Activated CD8-positive, alpha-beta memory T cell treated with anti-CD3 and anti-CD28 coated beads, Interleukin-2, amount 50 U/mL, for 24 hours (primary cell): ENCODE measurements at regions not wholly inside any gene's neighbourhood (a gene's known extent, or its start where the extent isn't known, plus 50 kb on each side); places are given as distances from the start of the nearest gene placed in this dataset.
"Not testable (repeated sequence)": the region's sequence is repeated elsewhere in the genome, so short reads cannot be mapped to it uniquely, and the experiment has no call there.

Source experiments
- DNase-seq: peaks from one replicate; pipeline ENCODE4 v3.0.0-alpha.2; 2020; ENCODE audit errors: extremely low read depth

DNA sequence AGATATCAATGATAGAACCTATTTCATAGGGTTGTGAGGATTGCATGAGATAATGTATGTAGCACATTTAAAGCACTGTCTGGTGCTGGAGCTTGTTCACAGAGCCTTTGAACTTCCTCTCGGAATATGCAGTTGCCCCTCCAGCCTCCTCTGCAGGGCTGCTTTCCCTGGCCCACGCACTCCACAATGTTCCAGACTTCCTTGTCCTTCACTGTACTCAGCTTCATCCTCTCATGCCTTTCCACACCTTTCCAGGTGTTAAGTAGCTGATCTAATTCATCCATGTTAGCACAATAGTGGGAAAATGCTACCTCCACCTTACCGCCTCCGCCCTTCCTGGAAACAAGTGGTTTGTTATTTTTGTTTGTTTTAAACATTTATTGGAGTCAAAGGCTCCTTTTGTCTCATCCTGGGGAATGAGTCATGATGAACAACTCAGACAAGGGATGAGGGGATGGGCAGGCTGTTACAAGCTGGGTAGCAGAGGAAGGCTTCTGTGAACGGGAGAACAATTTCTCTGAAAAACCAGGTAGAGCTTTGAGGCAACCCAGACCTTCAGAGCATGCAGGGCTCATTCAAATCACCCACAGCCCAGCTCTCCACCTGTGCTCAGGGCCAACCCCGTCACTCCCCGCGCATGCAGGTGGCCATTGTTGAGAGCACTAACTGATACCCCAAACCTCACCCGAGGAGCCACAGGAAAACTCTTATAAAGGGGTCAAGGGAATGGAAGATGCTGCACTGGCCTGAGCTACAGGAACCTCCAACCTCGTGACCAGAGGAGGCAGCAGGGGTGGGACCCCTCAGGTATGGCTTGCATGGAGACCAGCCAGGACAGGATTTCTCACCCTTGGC is 84.9 kb upstream of the TBL1X start:
- DNase-seq: no peak

DNA sequence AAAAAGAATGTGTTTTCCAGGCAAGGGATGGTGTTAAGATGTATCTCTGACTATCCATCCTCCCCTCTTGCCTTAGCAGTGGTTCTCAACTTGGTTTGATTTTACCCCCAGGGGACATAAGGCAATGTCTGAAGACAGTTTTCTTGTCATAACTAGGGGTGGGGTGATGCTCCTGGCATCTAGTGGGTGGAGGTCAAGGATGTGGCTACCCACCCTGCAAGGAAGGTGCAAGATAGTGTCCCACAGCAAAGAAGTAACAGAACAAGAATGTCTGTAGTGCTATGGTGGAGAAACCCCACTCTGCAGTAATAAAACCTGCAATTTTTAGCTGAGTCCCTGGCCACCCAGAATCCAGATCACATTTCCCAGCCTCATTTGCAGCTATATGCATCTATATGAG is 81.2 kb upstream of the TBL1X start:
- no peak for DNase-seq

DNA sequence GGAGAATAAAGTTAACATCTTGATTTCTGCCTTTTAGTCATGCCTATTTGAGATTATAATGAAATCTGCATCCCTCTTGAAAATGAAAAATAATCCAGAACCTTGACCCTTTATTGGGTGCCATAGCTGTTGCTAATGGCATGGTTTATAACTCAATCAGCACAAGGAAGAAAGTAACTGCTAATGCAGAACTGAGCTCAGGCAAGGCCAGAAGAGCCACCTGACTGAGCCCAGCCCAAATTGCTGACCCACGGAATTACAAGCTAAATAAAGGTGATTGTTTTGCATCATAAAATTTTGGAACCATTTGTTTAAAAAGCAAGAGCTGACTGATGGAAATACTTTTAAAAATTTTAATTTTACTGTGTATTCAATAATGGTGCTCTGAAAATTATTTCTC is 76.4 kb upstream of the TBL1X start:
- no peak for DNase-seq

DNA sequence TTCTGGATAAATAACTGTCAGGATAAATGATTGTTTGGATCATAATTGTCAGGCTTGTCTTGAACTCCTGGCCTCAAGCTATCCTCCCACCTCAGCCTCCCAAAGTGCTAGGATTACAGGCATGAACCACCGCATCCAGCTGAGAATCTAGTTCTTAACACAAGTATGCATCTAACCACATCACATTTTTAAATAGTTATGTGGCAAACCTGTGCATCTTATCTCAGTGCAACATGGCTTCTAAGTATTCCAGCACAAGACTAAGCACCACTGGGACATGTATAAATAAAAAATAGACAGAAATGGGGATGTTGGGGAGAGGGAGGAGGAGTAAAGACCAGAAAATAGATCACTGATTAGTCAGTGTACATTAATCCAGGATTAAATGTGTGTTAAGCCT is 74.7 kb upstream of the TBL1X start:
- DNase-seq: no peak

DNA sequence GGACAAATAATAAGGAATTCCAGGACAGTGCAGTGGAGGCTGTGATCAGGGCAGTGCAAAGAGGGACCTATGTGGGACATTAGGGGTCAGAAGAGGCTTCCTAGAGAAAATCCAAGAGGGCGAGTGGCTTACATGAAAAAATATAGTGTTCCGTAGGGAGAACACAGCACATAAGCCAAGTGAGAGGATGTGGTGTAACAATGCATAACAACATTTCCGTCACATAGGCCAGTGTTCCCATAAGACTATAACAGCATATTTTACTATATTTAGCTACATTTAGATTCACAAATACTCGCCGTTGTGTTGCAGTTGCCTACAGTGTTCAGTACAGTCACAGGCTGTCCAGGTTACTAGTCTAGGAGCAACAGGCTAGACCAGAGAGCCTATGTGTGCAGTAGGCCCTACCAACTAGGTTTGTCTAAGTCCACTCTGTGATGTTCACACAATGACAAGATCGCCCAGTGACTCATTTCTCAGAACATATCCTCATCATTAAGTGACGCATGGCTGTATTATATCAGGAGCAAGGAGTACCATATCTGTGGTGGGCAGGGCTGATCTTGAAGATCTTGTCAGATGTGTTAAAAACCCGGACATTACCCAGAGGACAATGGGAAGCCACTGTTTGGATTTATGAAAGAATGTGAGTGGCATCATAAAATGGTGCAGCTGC is 74.0 kb upstream of the TBL1X start:
- DNase-seq: no peak

DNA sequence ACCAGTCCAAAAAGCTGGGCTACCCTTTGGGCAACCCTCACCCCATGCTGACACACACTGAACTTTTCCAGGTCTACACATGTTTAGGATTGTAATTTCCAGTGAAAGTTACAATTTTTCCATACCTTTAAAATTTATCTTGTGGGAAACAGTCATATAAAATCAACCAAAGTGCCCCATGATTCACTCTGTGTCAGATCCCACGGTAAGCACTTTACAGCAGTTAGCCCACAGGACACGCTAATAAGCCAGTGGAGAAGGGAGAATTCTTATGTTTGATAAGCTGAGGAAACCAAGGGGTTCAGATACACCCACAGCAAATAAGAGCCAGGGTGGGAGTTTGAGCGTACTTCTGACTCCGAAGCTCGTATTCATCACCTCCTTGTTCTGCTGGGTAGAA is 72.4 kb upstream of the TBL1X start:
- no peak for DNase-seq

DNA sequence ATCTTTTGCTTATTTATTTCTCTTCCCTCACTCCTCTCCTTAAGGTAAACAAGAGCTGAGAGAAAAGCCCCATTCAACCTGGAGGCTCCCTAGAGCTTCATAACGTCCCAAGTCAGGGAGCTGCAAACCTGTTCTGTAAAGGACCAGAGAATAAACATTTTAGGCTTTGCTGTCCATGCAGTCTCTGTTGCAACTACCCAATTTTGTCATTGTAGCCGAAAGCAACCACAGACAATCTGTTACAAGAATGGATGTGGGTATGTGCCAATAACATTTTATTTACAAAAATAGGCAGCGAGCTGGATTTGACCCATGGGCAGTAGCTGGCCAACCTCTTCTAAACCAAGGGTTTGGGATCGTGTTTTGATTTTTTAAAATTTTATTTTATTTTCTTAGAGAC is 71.3 kb upstream of the TBL1X start:
- DNase-seq: no peak

DNA sequence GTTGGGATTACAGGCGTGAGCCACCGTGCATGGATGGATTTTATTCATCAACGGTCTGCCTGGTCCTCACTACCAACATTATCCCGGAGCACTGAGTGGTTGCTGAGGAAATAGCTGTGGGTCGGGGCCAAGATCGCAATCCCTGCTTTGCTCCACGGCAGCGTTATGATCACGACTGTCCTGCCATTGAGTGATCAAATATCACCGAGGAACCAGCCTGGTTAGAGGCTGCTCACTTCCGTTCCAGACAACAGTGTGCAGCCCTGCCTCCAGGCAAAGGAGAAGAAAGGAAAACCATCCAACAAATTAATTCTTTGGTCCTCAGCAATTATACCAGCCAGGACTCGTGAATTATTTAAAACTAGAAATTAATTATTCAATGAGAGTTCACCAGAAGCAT is 70.6 kb upstream of the TBL1X start:
- DNase-seq: no peak

DNA sequence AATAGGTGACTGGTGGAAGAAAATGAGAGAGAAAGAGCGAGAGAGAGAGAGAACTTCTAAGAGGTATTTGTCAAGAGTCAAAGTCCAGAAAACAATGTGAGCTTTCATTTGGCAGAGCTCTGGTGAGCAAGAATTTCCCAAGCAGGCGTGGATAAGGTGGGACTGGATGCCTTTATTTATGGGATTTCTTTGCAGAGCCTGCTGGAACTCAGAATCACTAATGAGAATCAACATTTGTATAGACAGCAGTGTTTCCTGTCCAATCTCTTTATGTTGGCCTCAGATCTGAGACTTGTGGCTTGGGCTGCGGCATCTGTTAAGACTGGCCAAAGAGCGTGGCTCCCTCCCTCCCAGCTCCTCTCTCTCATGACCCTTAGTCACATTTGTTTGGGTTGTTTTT is 67.9 kb upstream of the TBL1X start:
- no peak for DNase-seq

DNA sequence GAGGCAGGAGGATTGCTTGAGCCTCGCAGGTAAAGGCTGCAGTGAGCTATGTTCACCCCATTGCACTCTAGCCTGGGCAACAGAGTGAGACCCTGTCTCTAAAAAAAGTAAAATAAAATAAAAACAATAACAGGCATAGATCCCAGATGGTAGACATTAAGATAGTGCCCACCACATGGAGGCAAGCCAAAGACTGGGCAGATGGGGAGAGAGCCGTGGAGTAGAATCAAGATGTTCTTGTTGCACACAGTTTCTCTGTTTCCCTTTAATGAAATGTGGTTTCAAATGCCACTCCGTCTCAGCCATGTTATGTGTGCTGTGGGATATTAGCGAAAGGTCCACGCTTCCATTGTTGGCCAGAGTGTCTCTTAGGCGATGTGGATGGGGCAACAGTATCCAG is 63.8 kb upstream of the TBL1X start:
- no peak for DNase-seq

DNA sequence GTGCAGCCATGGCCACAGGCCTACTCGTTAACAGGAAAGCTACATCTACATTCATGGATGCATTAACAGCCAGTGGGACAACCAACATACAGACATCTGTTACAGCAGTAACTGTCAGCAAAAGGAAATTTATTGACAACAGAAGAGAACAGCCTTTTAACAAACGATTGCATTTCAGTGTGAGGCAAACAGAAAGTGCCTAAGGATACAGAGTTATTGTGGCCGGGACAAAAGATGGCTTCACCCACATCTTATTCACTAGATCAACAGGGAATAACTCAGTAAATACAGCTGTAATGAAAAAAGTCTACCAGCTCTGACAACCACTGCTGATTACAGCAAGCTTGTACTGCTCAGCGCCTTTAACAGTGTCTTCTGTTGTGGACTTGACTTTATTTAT is 61.5 kb upstream of the TBL1X start:
- no peak for DNase-seq

DNA sequence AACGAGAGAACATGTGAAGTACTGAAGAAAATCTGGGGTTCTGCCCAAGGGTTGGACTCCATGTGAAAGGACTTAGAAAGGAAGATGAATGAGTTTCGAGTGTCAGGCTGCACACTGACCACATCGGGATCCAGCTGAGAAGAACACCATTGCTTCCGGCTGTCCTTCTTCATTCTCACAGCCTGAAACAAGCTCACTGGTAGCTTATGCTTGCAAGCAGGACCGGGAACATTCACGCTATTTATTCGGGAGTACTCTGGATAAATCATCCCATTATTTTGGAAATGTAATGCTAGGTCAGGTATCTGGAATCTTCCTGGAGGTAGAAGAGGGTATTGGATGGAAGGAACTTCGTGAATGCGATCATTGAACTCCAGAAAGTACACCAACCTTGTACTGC is 59.2 kb upstream of the TBL1X start:
- DNase-seq: not testable (repeated sequence)

DNA sequence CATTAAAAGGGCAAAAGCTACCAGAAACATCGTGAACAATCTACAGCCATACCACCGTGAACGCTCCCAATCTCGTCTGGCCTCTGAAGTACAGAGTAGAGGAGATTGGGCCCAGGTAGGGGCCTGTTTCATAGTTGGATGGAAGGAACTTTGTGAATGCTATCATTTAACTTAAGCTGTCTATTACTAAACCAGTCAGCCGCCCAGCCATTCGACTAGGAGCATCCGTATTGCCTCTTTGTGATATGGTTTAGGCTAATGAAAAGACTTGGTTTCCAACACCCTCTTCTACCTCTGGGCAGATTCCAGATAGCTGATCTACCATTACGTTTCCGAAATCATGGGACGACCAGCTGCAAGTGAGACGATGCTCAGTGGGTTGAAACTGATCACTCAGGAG is 54.0 kb upstream of the TBL1X start:
- not testable (repeated sequence) for DNase-seq

DNA sequence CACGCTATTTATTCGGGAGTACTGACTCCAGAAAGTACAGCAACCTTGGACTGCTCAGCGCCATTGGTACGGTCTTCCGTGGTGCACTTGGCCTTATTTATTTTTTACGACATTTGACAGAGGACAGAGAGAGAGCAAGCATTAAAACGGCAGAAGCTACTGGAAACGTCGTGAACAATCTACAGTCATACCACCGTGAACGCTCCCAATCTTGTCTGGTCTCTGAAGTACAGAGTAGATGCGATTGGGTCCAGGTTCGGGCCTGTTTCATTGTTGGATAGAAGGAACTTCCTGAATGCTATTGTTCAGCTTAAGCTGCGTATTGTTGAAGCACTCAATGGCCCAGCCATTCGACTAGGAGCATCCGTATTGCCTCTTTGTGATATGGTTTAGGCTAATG is 53.2 kb upstream of the TBL1X start:
- not testable (repeated sequence) for DNase-seq

DNA sequence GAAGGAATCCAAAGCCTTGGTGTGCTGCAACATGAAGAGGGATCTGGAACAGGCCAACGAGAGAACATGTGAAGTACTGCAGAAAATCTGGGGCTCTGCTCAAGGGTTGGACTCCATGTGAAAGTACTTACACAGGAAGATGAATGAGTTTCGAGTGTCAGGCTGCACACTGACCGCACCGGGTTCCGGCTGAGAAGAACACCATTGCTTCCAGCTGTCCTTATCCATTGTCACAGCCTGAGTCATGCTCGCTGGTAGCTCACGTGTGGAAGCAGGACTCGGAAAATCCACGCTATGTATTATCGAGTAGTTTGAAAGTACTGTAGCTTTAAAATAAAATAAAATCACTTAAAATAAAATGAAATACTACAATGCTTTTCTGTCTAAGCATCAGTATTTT is 50.4 kb upstream of the TBL1X start:
- no peak for DNase-seq
